Fibroblast of gingiva (primary cell): ENCODE measurements at regions not wholly inside any gene's neighbourhood (a gene's known extent, or its start where the extent isn't known, plus 50 kb on each side); places are given as distances from the start of the nearest gene placed in this dataset.

Experiments used
- DNase-seq: peaks from one replicate; pipeline ENCODE4 v3.0.0-alpha.2; 2011; ENCODE audit warnings: low read depth

DNA sequence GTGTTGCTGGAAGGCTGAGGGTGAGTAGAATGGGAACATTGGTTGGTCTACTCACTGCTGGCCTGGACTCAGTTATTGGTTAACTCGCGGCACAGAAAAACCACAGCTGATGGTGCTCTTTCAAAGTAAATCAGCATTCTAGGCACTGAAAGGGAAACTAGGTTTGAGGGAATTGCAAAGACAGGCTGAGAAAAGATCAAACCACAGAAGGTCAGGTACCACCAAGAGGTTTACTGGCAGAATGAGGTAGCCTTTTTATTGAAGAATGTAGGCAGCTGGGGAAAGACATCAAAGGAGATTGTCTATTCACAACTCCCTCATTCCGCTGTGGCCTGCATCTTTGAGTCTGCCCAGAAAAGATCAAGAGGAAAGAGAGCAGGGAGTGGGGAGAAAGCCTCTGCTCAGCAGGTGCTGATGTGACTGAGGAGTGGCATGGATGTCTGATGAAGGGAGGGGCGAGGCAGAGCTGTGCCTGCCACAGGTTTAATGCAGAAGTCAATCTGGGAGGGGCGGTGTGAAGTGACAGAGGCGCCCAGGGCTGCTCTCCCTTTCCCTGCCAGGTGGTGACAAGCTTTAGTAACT, 255.5 kb downstream of the MAN2A1 start:
- DNase-seq = no peak

GRCh38 chr5:109945723-109946480, 256.2 kb downstream of the MAN2A1 start:
- no peak for DNase-seq

GRCh38 chr5:109946610-109947009, 256.9 kb downstream of the MAN2A1 start:
- DNase-seq = no peak

DNA sequence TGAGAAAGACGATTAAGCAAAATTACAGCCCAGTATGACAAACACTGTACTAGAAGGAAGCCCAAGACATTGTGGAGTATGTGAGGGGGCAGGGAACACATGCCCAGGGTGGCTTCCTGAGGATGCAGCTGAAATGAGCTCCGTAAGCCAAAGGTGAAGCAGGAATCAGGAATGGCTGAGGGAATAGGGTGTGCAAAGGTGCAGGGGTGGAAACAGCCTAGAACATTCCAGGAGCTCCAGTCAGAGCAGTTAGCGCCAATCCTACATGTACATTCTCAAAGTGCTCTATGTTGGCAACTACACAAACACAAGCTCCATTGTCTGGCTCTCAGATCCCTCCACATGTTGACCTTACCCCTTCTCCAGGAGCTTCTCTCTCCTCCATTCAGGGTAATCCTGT, 257.9 kb downstream of the MAN2A1 start:
- DNase-seq = no peak

DNA sequence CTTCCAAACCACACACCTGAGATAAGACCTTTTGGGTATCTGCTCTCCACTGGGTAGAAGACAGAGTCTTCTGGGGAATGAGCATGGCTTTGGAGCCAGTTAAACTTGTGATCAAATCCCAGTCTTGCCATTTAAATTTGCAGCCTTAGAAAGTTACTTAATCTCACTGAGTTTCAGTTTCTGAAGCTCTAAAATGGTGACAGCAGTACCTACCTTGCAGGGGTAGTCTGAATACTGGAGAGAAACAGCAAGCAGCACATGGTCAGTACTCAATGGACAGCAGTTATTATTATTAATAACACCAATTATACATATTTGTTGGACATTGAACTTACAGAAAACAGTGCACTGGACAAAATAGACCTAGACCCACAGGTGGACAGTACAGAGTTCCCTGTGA, 260.9 kb downstream of the MAN2A1 start:
- no peak for DNase-seq

GRCh38 chr5:109951348-109951747, 261.6 kb downstream of the MAN2A1 start:
- DNase-seq = no peak

- no peak for DNase-seq
Observed at GRCh38 chr5:109951758-109952157, 262.0 kb downstream of the MAN2A1 start.

GRCh38 chr5:109953761-109954160, 264.0 kb downstream of the MAN2A1 start:
- DNase-seq = no peak

DNA sequence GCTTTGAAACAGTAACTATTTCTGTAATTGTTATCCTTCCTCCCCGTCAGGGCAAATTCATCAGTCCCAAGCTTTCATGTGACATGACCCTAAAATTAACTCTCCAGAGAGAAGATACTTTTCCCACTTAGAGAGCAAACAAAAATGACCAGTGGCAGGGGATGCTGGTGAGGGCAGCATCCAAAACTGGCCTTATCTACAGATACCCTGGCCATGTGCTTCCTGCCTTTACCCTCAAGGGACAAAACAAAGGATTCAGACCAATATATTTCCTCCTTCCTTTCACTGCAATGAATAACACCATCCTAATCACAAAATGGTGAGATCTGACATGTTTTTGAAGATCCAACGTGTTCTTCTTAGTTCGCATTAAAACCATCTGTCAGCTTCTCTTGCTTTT, 267.2 kb downstream of the MAN2A1 start:
- no peak for DNase-seq

GRCh38 chr5:109958082-109958481, 268.4 kb downstream of the MAN2A1 start:
- DNase-seq = no peak

DNA sequence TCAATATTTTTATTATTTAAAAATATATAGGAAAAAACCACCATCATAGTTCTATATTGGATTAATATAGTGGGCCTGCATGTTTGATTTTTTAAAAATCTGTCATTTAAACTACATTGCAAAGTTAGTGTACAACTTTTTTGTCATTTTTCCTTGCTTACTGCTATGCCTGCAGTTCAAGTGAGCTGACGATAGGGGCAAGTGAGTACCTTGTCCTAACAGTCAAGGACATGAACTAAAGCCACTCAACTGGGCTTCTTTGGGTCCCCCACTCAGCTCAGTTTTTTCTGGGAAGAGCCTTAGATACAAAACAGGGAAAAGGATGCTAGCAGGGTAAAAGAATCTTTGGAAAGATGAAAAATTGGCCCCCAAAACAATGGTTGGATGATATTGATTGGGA, 269.9 kb downstream of the MAN2A1 start:
- no peak for DNase-seq

- no peak for DNase-seq
Observed at GRCh38 chr5:109961751-109962150, 272.0 kb downstream of the MAN2A1 start.

DNA sequence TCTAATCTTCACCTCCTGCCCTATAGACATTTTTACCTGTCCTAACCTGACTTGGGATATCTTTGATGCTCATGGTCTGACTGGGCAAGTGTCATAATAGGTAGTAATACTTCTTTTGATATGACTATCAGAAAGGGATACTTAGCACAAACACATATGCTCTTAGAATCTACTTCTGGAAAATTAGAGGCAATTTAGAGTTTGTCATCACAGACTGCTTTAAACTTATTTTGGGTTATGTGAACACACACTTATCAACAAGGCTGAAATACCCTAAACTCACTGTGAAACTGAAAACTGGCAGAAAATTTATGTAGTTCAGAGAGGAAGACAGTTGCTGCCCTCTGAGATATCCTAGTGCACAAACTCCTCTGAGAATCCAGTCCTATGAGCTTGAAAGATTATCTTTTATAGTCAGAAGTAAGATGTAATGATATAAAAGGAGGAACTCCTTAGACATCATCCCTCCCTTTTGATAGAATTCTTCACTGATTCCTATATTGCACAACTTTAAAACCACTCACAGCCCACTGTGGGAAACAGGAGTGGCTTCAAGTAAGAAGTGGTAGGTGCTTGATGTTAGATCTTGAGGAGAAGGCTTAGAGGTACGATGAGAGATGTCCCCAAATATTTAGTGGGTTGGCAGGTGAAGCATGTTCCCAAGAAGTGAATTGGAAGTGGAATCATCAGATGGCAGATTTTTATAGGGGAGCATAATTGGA, 273.3 kb downstream of the MAN2A1 start:
- DNase-seq = no peak

DNA sequence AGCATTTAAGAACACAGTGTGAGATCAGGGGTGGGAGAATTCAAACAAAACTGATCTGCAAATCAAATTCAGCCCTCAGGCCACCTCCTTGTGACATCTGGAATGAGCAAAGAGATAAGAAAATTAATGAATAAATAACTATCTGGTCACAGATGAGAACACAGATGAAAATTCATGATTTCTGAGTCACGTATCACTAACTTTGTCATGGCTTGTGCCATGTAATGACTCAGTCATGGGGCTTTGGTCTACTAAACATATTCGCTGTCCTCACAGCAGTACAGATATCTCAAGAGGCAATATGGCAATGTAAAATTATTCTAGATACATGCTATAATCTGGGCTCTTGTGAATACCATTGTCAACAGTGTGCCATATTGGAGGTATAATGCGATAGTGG, 274.4 kb downstream of the MAN2A1 start:
- no peak for DNase-seq

DNA sequence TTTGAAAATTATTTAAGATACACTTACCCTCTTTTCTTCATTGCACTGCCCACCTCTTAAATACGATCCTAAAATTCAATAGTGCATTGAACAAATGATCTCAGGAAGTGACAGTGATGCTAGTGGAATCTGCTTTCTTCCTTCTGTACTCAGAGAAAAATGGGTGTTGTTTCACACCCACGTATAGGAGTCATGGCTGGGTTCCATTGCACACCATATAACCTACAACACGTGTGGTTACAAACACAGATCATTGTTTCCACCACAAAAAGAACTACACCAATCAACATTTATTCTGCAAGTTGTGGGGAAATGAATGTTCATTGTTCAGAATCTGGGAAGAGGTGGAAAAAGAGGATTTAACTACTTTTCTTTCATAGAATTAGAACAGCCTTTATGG, 275.9 kb downstream of the MAN2A1 start:
- no peak for DNase-seq

GRCh38 chr5:109971968-109972367, 282.2 kb downstream of the MAN2A1 start:
- no peak for DNase-seq

- no peak for DNase-seq
Observed at GRCh38 chr5:109981979-109982378, 292.3 kb downstream of the MAN2A1 start.

- DNase-seq = no peak
Observed at GRCh38 chr5:109982966-109983534, 293.3 kb downstream of the MAN2A1 start.

DNA sequence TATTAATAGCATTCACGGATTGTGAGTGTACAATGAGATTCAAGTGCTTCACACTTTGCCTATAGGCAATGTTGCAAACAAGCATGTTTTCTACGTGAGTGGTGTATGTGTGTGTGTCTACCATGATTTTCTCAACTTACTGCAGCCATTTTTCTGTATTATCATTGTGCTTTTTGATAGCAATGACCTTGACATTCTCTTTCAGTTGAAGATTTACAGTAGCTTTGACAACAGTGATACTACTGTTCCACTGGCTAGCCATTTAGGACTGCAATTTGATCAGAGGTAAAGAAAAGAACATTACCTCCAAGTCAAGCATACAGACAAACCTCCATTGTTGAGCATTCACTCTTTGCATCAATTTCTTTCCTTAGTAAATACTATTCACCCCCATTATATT, 297.0 kb downstream of the MAN2A1 start:
- DNase-seq = no peak

- no peak for DNase-seq
Observed at GRCh38 chr5:109987355-109987754, 297.6 kb downstream of the MAN2A1 start.

DNA sequence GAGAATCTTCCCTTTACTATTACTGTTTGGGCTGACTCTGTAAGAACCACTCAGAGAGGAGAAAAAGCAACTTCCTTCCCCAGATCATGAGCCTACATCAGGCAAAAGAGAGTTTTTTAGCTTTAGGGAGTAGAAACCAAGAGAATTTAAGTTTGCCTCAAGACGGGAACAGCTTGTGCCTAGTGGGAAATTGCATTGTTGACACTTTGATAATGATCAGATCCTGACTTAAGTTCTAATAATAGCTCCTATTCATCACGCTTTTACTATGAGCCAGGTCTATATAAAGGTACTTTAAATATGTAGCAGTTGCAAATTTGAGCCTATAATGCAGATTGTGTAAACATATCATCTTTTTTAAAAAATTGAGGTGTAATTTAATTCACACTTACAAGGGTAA, 298.2 kb downstream of the MAN2A1 start:
- no peak for DNase-seq

- DNase-seq = no peak
Observed at GRCh38 chr5:109989161-109989560, 299.4 kb downstream of the MAN2A1 start.
